ENCODE measurements at regions not wholly inside any gene's neighbourhood (a gene's known extent, or its start where the extent isn't known, plus 50 kb on each side); places are given as distances from the start of the nearest gene placed in this dataset.

GRCh38 chr7:131896165-131896863, 339.9 kb upstream of the PODXL start:
- TF ChIP-seq CTCF (IDR thresholded peaks at IDR 0.05): no peak
- no peak for TF ChIP-seq POLR2A (IDR thresholded peaks at IDR 0.05)
- no peak for TF ChIP-seq POLR2AphosphoS5 (IDR thresholded peaks at IDR 0.05)
- TF ChIP-seq EP300 (IDR thresholded peaks at IDR 0.05): no peak
